CD14-positive monocyte (primary cell): ENCODE measurements at regions not wholly inside any gene's neighbourhood (a gene's known extent, or its start where the extent isn't known, plus 50 kb on each side); places are given as distances from the start of the nearest gene placed in this dataset.

ENCODE experiments used
- DNase-seq, 3 donors: peaks; one replicate each; pipeline ENCODE4 v3.0.0-alpha.2; 2011 to 2022
- H2AFZ ChIP-seq: 2 replicates; pipeline ENCODE4 v1.6.0; 2012; ENCODE audit warnings: mild to moderate bottlenecking, low read depth, low read length, inconsistent platforms; ENCODE audit not compliant: insufficient read depth, poor library complexity, severe bottlenecking
- H3K27ac ChIP-seq, 2 donors: 1 replicate in 1 of 2; 2 replicates in 1 of 2; pipeline ENCODE4 v1.5.1; 2012 to 2013; ENCODE audit warnings: low read length in 2 of 2, control low read depth in 1 of 2, inconsistent platforms in 1 of 2, low read depth in 1 of 2, mild to moderate bottlenecking in 1 of 2
- H3K27me3 ChIP-seq, 2 donors: one replicate each; pipeline versions ENCODE4 v1.6.0 to v1.6.1; 2011 to 2013; ENCODE audit warnings: low read length in 2 of 2; ENCODE audit not compliant: control insufficient read depth in 2 of 2, insufficient read depth in 2 of 2
- H3K36me3 ChIP-seq, 2 donors: replicated peaks in 1 of 2; 1 replicate in 1 of 2; 2 replicates in 1 of 2; pipeline versions ENCODE4 v1.5.1 to v1.6.1; 2012 to 2013; ENCODE audit warnings: low read length in 2 of 2, control low read depth in 1 of 2, inconsistent platforms in 1 of 2, mild to moderate bottlenecking in 1 of 2; ENCODE audit not compliant: insufficient read depth in 2 of 2, control insufficient read depth in 1 of 2
- H3K4me1 ChIP-seq, 2 donors: 1 replicate in 1 of 2; 2 replicates in 1 of 2; pipeline versions ENCODE4 v1.5.1 to v1.6.1; 2012 to 2013; ENCODE audit warnings: low read length in 2 of 2, control low read depth in 1 of 2, inconsistent platforms in 1 of 2, mild to moderate bottlenecking in 1 of 2, moderate library complexity in 1 of 2; ENCODE audit not compliant: insufficient read depth in 2 of 2, control insufficient read depth in 1 of 2
- H3K4me2 ChIP-seq: replicated peaks from 2 replicates; pipeline ENCODE3; 2012; ENCODE audit warnings: low read length, moderate library complexity, mild to moderate bottlenecking; ENCODE audit not compliant: poor library complexity, severe bottlenecking; ENCODE audit errors: extremely low read depth
- H3K4me3 ChIP-seq, 3 experiments: fragments of 200-600 bp in 1 of 3; sonication (generic) in 1 of 3; replicated peaks in 1 of 3; 1 replicate in 2 of 3; 2 replicates in 1 of 3; pipeline ENCODE4 v1.5.1; 2011 to 2013; ENCODE audit warnings: low read length in 3 of 3, mild to moderate bottlenecking in 3 of 3, control low read depth in 2 of 3, low read depth in 2 of 3, inconsistent platforms in 1 of 3, moderate library complexity in 1 of 3
- H3K79me2 ChIP-seq: 2 replicates; pipeline ENCODE4 v1.6.0; 2012; ENCODE audit warnings: mild to moderate bottlenecking, control low read depth, inconsistent platforms, low read length, moderate library complexity; ENCODE audit not compliant: insufficient read depth
- H3K9ac ChIP-seq: 2 replicates; pipeline ENCODE4 v1.6.0; 2017; ENCODE audit warnings: low read length, mild to moderate bottlenecking; ENCODE audit not compliant: insufficient read depth, poor library complexity, severe bottlenecking
- H3K9me3 ChIP-seq, 2 donors: replicated peaks in 1 of 2; 1 replicate in 1 of 2; 2 replicates in 1 of 2; pipeline versions ENCODE4 v1.5.1 to v1.6.1; 2012 to 2013; ENCODE audit warnings: low read length in 2 of 2, control low read depth in 1 of 2; ENCODE audit not compliant: control insufficient read depth in 1 of 2, insufficient read depth in 1 of 2
- H4K20me1 ChIP-seq: 2 replicates; pipeline ENCODE4 v1.6.0; 2012; ENCODE audit warnings: mild to moderate bottlenecking, low read length, control low read depth, moderate library complexity; ENCODE audit not compliant: insufficient read depth
- H3K27ac Mint-ChIP-seq, 7 donors: one replicate each; pipeline ENCODE4 v1.8.0; 2020; ENCODE audit warnings: mild to moderate bottlenecking in 7 of 7, mixed read lengths in 7 of 7, moderate library complexity in 6 of 7, inconsistent platforms in 2 of 7
- H3K27me3 Mint-ChIP-seq, 3 donors: one replicate each; pipeline ENCODE4 v1.8.0; 2021 to 2022; ENCODE audit warnings: low read depth in 3 of 3, mild to moderate bottlenecking in 3 of 3, mixed read lengths in 3 of 3, moderate library complexity in 3 of 3, inconsistent platforms in 1 of 3
- H3K36me3 Mint-ChIP-seq, 2 donors: one replicate each; pipeline ENCODE4 v1.8.0; 2020; ENCODE audit warnings: mixed read lengths in 2 of 2, inconsistent platforms in 1 of 2, mild to moderate bottlenecking in 1 of 2
- H3K4me1 Mint-ChIP-seq: one replicate; pipeline ENCODE4 v1.8.0; 2020; ENCODE audit warnings: mild to moderate bottlenecking, mixed read lengths
- H3K4me3 Mint-ChIP-seq, 2 donors: one replicate each; pipeline ENCODE4 v1.8.0; 2020; ENCODE audit warnings: mild to moderate bottlenecking in 2 of 2, mixed read lengths in 2 of 2, moderate library complexity in 1 of 2
- H3K9me3 Mint-ChIP-seq, 7 donors: one replicate each; pipeline ENCODE4 v1.8.0; 2020 to 2022; ENCODE audit warnings: mixed read lengths in 7 of 7, mild to moderate bottlenecking in 6 of 7, moderate library complexity in 6 of 7, inconsistent platforms in 2 of 7
- WGBS: methylation state at CpG from one replicate; pipeline ENCODE4 v1.1.5; 2013; ENCODE audit warnings: missing lambda C conversion rate; ENCODE audit not compliant: insufficient coverage; 5-methylcytosine and 5-hydroxymethylcytosine counted together
- intact Hi-C, 2 donors: fragments of 100-400 bp; cut with micrococcal nuclease; formaldehyde crosslinking; loops; one replicate each; pipeline versions ENCODE4 v1.15.0 to v1.15.1; 2023
- TF ChIP-seq, protein P1 (sequence below): fragments of 200-600 bp; IDR thresholded peaks from one replicate; pipeline ENCODE4 v1.8.0; 2022; ENCODE audit warnings: antibody characterized with exemption, mild to moderate bottlenecking

DNA sequence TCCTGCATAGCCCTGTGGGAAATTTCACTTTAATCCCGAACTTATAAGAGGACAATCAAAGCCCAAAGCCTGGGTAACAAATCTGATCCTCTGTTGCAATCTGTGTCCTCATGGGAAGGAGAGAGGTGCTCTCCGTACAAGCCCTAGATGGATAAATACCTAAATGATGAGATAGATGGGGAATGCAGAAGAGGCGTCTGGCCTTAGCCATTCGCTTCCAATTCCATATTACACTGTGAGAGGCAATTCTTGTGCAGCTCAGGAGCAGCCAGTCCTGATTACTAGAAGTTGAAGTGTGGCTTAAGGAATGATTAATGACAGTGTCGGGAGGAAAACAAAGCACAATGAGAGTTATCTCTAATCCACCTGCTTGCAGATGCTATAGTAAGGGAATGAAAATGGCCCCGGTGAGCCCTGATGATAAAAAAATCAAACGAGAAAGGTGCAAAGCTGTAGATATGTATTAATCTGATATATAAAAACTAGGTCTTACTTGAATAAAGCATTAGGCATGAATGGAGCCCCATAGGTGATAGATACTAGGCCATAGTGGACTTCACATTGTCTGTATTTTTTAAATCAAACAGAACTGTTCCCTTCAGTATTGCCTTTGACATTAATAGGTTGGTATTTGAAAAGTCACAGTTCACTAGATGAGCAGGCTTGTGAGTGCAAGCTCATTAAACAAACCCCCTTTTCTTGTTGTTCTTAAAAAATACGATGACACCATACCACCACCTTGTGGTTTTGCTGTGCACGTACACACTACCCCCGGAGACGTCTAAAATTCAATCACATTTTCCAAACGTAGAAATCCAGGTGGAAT lies 54.2 kb upstream of the TMCO5A start:
- H3K4me2 ChIP-seq, result no peak overlapping the region
- H3K9ac ChIP-seq, result no peak overlapping the region
- WGBS, result 88% methylated on average over 1 of the region's 12 CpGs
- no peaks in the 10 kb centered on the region for H3K36me3 ChIP-seq
- H3K9me3 Mint-ChIP-seq, result no peaks in the 10 kb centered on the region
- no peaks in the 10 kb centered on the region for H3K9me3 ChIP-seq
- peaks cover 2% of the 10 kb centered on the region for H3K4me1 Mint-ChIP-seq
- no peaks in the 10 kb centered on the region for H3K4me1 ChIP-seq
- H2AFZ ChIP-seq, result no peak overlapping the region
- peaks cover 2 to 4% (median 3%) of the 10 kb centered on the region in 3 donors for H3K27me3 Mint-ChIP-seq
- TF ChIP-seq, protein P1, sequence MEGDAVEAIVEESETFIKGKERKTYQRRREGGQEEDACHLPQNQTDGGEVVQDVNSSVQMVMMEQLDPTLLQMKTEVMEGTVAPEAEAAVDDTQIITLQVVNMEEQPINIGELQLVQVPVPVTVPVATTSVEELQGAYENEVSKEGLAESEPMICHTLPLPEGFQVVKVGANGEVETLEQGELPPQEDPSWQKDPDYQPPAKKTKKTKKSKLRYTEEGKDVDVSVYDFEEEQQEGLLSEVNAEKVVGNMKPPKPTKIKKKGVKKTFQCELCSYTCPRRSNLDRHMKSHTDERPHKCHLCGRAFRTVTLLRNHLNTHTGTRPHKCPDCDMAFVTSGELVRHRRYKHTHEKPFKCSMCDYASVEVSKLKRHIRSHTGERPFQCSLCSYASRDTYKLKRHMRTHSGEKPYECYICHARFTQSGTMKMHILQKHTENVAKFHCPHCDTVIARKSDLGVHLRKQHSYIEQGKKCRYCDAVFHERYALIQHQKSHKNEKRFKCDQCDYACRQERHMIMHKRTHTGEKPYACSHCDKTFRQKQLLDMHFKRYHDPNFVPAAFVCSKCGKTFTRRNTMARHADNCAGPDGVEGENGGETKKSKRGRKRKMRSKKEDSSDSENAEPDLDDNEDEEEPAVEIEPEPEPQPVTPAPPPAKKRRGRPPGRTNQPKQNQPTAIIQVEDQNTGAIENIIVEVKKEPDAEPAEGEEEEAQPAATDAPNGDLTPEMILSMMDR, result peak; percentile 33
- no peak overlapping the region for H3K4me3 Mint-ChIP-seq
- H3K36me3 Mint-ChIP-seq, result no peaks in the 10 kb centered on the region
- no peak overlapping the region for H3K27ac ChIP-seq
- intact Hi-C loops, result no loop called here
- peak overlapping the region in 1 of 7 donors; percentile 43 for H3K27ac Mint-ChIP-seq
- no peaks in the 10 kb centered on the region for H3K27me3 ChIP-seq
- DNase-seq, result no peak
- H3K79me2 ChIP-seq, result no peaks in the 10 kb centered on the region
- no peak overlapping the region for H3K4me3 ChIP-seq
- H4K20me1 ChIP-seq, result no peaks in the 10 kb centered on the region

DNA sequence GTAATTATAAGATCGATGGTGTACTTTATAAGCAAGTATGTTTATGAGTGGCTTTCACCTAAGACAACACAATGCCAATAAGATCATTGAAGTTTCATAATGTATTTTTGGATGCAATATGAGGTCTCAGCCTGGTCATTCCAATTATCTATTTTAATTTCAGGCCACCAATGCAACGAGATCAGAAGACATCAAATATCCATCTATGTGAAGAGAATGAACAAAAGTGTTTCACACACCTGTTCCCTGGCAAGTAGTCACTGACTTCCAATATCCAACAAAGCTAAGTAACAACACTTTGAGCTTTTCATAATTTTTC lies 53.6 kb upstream of the TMCO5A start:
- Histone ChIP-seq H3K9ac (no peak overlapping the region), H3K27ac (no peak overlapping the region), H3K79me2 (no peaks in the 10 kb centered on the region), H3K9me3 (no peaks in the 10 kb centered on the region), H2AFZ (no peak overlapping the region), H4K20me1 (no peaks in the 10 kb centered on the region), H3K36me3 (no peaks in the 10 kb centered on the region), H3K4me1 (no peaks in the 10 kb centered on the region), H3K4me3 (no peak overlapping the region), H3K4me2 (no peak overlapping the region), H3K27me3 (no peaks in the 10 kb centered on the region)
- TF ChIP-seq, protein P1, result peak; percentile 5
- peaks cover 2 to 4% (median 3%) of the 10 kb centered on the region in 3 donors for H3K27me3 Mint-ChIP-seq
- no peaks in the 10 kb centered on the region for H3K36me3 Mint-ChIP-seq
- H3K4me1 Mint-ChIP-seq, result peaks cover 2% of the 10 kb centered on the region
- no peak overlapping the region for H3K4me3 Mint-ChIP-seq
- no peak for DNase-seq
- H3K9me3 Mint-ChIP-seq, result no peaks in the 10 kb centered on the region
- intact Hi-C loops, result no loop called here
- WGBS, result no CpG with 5 or more reads among the region's 2 CpGs
- H3K27ac Mint-ChIP-seq, result no peak overlapping the region
